NCI-H2196 treated with DMSO at 0.1 percent for 48 hours (cell line): ENCODE measurements at regions not wholly inside any gene's neighbourhood (a gene's known extent, or its start where the extent isn't known, plus 50 kb on each side); places are given as distances from the start of the nearest gene placed in this dataset.

ENCODE experiments used
- DNase-seq: peaks from one replicate; lab custom pipeline; 2025; ENCODE audit not compliant: unreplicated experiment; lab: John Stamatoyannopoulos, UW

DNA sequence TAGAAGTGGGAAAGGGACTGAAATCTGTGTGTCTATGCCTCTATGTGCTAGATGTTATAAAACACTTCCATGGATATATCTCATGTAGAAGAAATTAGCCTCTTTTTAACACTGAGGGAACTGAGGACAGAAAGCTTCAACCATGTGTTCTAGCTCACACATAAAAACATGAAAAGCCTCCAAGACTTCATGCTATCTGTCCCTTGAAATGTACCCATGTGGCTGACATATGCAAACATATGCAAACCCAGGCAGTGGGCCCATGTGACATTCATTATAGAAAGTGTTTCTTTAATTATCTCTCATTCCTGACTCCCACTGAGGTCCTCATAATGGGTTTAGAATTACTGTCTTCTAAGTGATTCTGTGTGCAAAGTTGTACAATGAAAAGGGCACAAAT is 134.7 kb upstream of the MAF start:
- no peak for DNase-seq

DNA sequence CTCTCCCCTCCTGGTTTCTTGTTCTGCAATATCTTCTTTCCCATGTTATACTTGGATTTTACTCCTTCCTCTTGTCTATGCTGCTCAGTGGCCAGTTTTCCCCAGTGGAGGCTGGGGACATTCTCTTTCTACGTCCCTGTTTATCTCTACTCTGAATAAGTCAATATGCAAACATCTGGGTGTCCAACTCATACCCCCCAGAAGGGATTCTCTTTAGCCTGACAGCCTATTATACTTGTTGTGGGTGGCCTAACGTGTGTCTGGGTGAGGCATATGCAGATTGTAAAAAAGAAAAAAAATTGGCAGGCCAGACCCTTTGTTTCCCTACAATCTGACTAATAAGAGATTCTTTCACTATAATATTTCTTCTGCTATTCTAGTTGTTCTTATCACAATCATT is 134.2 kb upstream of the MAF start:
- DNase-seq, result no peak

DNA sequence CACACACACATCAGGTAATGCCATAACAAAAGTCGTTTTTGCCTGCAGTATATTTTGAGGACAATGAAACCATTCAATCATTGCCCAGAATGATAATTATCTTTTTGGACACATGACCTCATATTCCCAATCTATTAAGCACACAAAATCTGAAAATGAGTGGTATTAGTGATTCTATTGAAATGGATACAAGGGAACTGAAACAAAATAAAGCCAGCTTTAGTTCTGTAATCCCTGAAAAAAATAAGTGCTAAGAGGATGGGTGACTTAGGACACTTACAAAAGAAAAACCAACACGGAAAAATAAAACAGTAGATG is 128.3 kb upstream of the MAF start:
- DNase-seq, result no peak

DNA sequence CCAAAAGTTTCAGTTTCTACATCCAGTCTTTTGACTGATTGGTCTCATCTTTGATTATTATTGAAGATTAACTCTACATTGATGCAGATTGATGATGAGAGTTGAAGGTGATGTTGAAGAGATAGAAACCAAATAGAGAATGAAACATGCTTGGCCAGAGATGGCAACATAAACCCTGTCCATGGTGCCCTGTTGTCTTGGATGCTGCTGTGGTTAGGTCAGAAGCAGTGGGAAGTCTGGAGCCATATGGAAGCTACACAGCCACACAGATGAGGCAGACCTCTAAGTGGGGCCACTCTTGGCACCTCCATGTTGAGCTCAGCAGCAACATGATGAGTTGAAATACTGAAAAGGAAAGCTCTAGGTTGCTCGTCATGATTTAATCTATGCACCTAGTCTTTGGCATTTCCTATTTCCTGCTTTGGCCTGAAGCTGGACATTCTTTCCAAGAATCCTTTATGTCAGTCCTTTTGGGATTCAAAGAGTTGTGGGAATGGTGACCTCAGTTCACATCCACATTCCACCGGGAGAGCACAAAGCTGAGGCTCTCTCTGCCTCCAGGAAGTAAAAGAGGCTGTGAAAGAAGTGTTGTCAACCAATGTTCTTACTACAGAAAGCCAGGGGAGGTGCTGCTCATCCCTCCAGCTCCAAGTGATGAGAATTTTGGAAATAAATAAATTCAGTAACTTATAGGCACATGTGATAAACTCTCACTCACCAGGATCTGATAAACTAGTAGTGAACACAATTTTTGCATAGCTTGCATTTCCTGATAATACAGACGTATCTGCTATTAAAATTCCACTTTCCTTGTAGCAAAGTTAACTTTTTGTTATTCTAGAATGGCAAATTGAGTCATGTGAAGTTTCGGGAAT is 127.7 kb upstream of the MAF start:
- no peak for DNase-seq

DNA sequence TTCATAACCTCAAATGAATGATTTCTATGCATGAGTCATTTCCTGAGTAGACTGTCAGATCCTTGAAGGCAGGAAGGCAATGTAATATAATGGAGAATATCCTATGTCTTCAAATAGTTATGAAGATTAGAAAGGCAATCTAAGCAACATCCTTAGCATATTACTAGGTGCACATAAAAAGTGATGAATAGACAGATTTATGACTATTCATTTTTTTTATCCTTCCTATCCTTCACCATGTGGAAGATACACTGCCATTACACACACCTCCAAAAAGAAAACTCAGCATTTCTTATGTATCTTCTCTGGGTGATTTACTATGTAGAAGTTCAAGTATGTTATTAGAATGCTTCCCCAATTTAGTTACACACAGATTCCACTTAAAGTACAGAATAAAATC is 126.4 kb upstream of the MAF start:
- DNase-seq, result no peak

DNA sequence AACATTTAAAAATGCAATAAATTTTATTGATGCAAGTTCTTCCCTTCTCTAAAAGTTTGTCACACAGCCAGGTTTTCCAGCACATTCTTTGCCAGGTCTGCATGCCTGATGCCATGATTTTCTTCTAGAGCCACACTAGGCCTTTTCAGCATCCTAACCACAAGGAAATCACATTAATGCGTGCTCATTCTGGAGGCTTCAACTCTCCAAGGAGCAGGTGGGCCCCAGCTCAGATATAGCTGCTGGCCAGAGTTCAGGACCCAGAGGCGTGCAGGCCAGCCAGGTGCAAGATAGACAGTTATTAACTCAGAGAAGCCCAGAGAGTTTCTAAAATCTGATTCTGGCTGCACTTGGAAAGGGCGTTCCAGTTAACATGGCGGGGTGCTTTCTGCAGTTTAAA is 124.5 kb upstream of the MAF start:
- DNase-seq, result no peak

DNA sequence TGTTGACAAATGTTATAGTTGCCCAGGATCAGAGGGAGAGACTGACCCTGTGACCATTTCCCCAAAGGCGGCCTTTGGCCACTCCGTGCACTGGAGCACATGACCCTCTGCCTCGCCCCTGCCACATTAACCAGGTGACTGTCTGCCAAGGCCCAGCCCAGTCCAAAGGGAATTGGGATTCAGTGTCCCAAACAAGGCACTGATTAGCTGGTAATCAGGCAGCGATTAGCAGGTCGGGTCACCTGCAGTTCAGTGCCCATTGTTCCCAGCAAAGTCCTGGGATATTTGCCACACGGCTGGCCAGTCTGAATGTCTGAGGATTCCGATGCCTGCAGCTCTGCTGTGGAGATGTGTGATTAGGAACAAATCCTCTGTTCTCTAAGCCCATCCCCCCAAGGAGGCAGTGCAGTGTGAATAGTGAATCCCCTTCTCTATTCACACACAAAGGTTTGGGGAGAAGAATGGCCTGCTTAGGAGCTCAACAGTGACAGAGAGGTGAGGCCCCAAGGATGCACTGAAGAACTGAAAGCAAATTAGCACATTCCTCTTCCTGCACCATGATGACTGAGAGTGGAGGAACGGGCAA is 123.1 kb upstream of the MAF start:
- DNase-seq, result no peak

DNA sequence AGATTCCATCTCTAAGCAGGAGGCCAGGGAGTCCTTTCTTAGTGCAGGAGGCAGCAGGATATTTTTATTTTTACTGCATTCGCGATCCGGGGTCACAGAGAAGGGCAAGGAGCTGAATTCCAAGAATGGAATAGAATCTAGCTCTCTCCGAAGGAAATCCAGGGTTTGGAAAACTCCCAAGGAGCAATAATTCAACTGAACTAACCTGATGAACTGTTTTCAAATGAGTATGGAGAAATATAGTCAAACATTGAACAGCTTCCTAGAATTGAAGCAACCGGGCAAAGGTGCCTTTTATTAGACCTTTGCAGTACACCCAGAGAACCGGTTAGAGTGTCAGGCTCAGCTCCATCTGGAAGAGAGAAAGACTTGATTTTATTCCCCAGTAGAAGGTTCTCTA is 120.7 kb upstream of the MAF start:
- no peak for DNase-seq

DNA sequence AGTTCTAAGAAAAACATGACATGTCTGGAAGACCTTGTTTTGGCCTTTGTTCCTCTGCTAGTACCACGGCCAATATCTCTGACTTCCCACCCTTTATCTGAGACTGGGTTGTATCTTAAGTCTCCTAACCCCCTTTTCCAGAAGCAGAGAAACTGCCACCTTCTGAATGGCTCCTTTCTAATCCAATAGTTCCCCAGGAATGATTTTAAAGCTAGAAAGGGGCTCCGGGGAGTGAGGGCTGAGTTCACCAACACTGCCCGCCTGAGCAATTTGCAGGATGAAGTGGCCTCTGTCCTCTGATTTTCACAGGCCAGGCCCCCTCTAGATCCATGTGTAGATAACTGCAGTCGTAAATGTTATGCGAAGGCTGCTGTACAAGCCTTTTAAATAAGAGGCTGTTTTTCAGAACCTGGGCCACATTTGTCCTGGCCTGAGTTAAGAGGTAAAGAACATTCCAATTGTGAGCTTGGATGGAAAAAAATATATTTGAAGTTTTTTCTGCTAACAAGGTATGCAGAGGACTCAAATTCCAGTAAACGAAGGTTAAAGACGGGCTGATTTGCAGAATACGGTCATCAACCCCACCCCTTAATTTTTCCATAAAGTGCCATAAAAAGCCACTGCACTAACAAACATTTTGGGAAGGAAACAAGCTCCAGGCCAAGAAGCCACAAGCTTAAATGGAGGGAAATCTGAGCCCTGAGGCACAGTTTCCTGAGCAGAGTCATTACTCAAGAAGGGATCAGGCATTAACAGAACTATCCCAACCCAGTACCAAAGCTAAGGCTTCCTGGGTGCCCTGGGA is 117.0 kb upstream of the MAF start:
- DNase-seq, result no peak

DNA sequence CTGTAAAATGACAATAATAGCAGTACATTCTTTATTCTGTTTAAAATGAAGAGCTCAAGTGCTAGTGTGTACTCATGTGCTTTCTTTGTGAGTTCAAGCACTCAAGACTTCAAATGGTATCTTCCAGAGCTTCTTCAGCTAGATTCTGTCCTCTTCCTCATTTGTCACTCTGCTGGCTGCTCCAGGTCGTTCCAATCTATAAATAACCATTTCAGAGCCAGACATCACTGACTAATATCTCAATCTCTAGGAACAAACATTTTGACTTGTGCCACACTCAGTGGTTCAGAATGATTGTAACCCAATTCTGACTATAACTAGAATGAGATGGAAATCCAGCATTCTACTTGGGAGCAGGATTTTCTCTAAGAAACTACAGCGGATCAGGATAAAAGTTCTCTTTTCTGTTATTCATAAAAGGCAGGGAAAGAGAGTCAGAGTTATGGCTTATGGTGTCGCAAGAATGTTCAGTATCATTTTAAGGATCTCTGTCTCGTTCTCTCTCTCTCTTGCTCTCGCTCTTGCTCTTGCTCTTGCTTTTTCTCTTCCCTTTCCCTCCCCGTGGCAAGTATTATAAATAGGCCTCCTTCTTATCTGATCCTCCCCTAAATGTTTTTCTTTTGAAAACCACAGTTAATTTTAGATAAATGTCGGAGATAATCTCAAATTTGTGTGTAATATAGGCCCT is 116.3 kb upstream of the MAF start:
- no peak for DNase-seq

DNA sequence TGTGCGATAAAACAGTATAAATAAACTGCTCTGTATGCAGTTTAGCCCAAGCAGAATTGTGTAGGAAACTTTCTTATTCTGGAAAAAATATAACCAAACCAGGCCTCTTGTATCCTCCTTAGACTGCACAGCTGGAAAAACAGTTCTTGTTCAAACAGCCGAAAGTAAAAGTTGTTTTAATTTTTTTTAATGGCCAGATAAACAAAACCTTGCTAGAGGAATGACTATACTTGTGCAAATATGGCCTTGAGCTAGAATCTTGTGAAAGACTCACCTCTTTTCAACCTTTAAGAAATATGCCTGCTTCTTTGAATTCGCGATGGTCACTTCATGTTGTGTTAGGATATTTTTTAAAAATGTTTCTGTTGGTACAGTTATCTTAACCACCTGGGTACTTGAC is 114.5 kb upstream of the MAF start:
- DNase-seq, result no peak

DNA sequence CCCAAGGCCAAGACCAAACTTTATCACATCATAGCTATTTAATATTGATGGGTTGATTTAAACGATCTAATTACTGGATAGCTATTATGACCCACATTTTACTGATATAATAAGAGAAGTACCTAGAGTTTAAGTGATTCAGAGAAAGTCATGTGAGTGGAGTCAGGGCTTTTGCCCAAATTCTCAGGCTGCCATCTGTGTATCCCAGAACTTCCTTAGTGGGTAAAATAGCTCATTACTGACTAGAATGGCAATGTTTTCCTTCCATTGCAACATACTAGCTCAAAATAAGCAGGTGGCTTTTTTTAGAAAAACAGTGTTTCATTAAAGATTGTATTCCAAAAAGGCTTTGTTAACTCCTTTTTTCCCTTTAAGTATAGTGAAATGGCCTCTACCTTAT is 113.9 kb upstream of the MAF start:
- no peak for DNase-seq

DNA sequence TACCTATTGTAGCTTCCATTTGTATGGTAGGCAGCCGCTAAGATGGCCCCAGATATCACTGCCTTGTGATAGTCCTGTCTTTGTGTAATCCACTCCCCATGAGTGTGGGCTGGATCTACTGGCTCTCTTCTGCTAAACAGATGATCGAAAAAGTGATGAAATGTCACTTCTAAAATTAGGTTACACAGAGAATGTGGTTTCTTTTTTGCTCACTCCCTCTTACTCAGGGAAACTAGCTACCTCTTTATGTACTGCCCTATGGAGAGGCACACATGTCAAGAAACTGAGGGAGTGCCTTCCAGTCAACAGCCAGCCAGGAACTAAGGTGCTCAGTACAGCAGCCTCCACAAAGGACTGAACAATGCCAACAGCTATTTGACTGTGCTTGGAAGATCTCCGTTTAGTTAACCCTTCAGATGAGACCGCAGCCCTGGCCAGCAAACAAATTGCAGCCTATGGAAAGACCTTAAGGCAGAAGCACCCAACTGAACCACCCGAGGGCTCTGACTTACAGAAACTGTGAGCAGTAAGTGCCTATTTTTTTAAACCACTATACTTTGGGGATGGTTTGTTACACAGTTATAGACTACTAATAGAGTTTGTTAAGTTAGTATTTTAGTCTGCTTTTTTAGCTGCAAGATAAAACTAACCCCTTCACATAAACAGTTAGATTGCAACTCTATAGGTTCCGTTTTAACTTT is 113.2 kb upstream of the MAF start:
- no peak for DNase-seq

DNA sequence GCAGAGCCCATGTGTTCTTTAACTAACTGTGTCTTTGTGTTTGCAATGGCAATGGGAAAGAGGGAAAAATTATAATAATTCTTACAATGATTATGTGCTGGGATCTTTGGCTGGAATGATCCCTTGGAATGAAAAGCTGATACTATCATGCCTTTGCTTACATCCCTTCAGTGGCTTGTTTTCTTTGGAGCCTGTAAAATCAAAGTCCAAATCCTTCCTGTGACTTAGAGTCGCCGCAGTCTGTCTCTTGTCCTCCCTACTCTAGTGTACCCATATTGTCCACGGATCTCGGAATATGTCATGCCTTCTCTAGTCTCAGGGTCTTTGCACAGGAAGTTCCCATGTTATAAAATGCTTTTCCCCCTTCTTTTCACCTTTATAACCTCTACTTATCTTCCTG is 111.7 kb upstream of the MAF start:
- no peak for DNase-seq

DNA sequence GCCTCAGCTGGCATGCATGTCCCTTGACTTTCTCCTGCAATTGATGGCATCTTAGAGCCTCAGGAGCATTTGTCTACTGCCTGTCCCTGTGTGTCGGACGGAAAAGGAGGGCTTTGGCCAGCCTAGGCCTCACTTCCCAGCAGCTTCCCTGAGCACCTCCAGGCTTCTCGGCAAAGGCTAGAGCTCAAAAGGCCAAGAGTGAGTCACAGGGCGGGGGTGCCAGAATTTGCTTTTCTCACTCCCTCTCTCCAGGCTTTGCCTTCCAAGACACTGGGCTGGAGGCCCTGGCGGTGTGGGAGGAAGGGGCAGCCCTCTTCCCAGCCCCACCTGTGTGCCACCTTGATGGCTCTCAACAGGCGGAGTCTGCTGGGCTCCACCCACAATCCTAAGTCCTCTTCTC is 107.3 kb upstream of the MAF start:
- no peak for DNase-seq

DNA sequence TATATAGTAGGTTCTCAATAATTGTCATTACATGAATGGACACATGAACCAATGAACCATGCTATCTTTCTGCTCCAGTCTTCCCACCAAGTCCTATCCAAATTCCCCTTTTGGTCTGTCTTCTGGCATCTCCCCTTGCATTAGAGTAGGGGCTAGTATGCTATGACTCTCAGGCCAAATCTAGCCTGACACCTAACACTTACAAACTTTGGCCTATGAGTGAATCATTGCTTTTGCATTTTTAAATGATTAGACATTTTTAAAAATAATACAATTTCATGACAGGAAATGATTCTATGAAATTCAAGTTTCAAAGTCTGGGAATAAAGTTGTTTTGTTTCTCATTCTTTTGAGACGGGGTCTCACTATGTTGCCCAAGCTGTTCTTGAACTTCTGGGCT is 102.5 kb upstream of the MAF start:
- no peak for DNase-seq

DNA sequence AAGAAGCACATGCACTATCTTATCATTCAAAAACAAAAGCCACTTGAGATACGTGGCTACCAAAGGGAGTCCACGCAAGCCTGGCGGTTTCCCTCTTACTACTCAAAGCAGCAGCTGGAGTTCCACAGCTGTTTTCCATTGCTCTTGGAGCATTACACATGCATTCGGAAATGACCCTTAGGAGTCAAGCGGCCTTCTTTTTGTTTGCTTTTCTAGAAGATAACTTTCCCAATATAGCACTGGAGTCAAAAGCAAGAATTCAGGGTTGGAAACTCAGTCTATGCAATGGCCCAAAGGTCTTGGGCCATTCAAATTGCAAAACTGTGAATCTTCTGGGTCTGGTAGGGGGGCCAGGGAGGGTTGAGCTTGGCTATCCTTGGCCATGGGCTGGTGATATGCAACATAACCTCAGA is 97.8 kb upstream of the MAF start:
- DNase-seq, result no peak

DNA sequence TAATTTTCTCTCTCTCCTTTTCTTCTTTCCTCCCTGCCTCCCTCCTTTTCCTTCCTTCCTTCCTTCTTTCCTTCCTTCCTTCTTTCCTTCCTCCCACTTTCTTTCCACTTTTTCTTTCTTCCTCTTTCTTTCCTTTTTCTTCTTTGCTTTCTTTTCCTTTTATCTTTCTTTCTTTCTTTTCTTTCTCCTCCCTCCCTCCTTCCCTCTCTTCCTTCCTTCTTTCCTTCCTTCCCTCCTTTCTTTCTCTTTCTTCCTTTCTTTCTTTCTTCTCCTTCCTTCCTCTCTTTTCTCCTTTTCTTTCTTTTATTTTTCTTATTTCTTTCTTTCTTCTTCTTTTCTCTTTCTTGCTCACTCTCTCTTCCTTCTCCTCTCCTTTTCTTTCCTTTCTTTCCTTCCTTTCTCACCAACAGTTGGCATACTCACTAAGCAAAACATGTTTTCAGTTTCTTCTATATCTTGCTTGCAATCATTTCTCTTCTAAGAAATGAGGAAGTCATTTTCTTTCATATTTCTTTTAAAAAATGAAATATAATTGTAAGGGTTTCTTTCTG is 97.1 kb upstream of the MAF start:
- no peak for DNase-seq

DNA sequence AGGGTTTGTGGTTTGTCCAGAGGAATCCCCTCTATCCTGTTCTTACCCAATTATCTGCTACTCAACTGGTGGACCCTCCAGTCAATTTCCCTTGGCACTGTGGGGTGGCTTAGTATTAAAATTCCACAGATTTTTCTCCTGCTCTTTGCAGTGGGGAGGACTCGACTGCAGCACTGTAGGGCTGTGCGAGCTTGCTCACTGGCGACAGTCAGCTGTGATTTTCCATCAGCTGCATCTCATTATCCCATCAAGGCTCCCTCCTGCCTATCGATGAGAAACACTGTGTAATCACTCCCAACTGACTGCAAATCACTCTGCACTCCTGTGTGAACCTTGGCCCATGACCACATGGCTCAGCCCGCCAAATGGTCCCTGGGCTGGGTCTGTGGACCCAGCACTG is 90.5 kb upstream of the MAF start:
- DNase-seq, result no peak

DNA sequence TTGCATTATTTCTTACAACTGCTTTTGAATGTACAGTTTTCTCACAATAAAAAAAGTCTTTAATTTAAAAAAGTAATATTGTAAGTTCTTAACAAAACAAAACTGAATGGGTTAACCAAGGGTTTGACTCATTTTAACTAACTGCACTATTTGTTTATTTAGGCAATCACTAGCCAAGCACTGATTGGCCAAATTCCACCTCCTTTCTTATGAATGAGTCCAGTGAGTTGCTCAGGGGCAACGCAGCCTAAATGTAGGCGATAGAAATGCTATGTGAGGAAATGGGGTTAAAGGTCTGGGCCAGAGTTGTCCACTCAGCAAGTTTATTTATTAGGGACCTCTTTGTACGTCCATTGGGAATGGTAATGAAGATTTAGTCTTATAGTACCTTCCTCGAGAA is 89.6 kb upstream of the MAF start:
- no peak for DNase-seq
